ENCODE measurements at regions not wholly inside any gene's neighbourhood (a gene's known extent, or its start where the extent isn't known, plus 50 kb on each side); places are given as distances from the start of the nearest gene placed in this dataset.

- ChIA-PET CTCF (no interaction called here), POLR2A (no interaction called here)
- H3K36me3 ChIP-seq (ENCODE audit: control insufficient read depth in 2 of 2, insufficient read depth in 1 of 2, low read length in 2 of 2), result no peaks in the 10 kb centered on the region
- H3K4me1 ChIP-seq (ENCODE audit: control insufficient read depth, insufficient read depth, low read length), result no peaks in the 10 kb centered on the region
- H3K27ac ChIP-seq (ENCODE audit: extremely low read depth, low read depth, low read length), result no peak overlapping the region
- peak; percentile 60; the same call in 1 of the 2 replicates for TF ChIP-seq PRDM1 (tag by site-specific recombination; IDR thresholded peaks at IDR 0.05)
- TF ChIP-seq FEZF1 (tag by site-specific recombination; IDR thresholded peaks at IDR 0.05), result no peak
- TF ChIP-seq ZNF747 (tag by site-specific recombination; IDR thresholded peaks at IDR 0.05), result no peak
- no peak for TF ChIP-seq ZNF621 (tag by site-specific recombination; IDR thresholded peaks at IDR 0.05)
- H3K9me3 ChIP-seq (ENCODE audit: control insufficient read depth, insufficient read depth, low read depth, low read length), result peaks cover 4% of the 10 kb centered on the region; the same call in 1 of the 2 replicates
- no peak overlapping the region for H3K4me3 ChIP-seq (ENCODE audit: low read depth, low read length)
Measured at GRCh38 chrX:80174925-80175574, 160.5 kb downstream of the TBX22 start.

GRCh38 chrX:80181079-80181478 is 166.5 kb downstream of the TBX22 start:
- no peak overlapping the region for H3K4me3 ChIP-seq (ENCODE audit: low read depth, low read length)
- ChIA-PET CTCF (interaction anchor here (0.6 to 1.1 kb wide), 3 partner anchors 29 to 147 kb away, joined by 3 read pairs; no protein-coding TSS in a partner anchor), POLR2A (no interaction called here)
- TF ChIP-seq ZNF18 (tag by site-specific recombination; IDR thresholded peaks at IDR 0.05) (no peak), PRDM2 (tag by site-specific recombination; IDR thresholded peaks at IDR 0.05; ENCODE audit: borderline replicate concordance) (no peak), PRDM6 (tag by site-specific recombination; IDR thresholded peaks at IDR 0.05) (no peak), BCL6B (tag by site-specific recombination; IDR thresholded peaks at IDR 0.05) (no peak), ZNF174 (tag by site-specific recombination; IDR thresholded peaks at IDR 0.05) (no peak), ZNF138 (tag by site-specific recombination; IDR thresholded peaks at IDR 0.05; ENCODE audit: borderline replicate concordance) (no peak), HOXC10 (CRISPR knock-in tag; IDR thresholded peaks at IDR 0.05) (no peak), ZNF621 (tag by site-specific recombination; IDR thresholded peaks at IDR 0.05) (no peak), IKZF3 (tag by site-specific recombination; IDR thresholded peaks at IDR 0.05) (no peak), YY1 (tag by site-specific recombination; IDR thresholded peaks at IDR 0.05) (no peak)
- H3K4me1 ChIP-seq (ENCODE audit: control insufficient read depth, insufficient read depth, low read length), result no peaks in the 10 kb centered on the region
- no peaks in the 10 kb centered on the region for H3K36me3 ChIP-seq (ENCODE audit: control insufficient read depth in 2 of 2, insufficient read depth in 1 of 2, low read length in 2 of 2)
- H3K9me3 ChIP-seq (ENCODE audit: control insufficient read depth, insufficient read depth, low read depth, low read length), result no peaks in the 10 kb centered on the region
- no peak overlapping the region for H3K27ac ChIP-seq (ENCODE audit: extremely low read depth, low read depth, low read length)

All from HEK293 (cell line).